ENCODE measurements at regions not wholly inside any gene's neighbourhood (a gene's known extent, or its start where the extent isn't known, plus 50 kb on each side); places are given as distances from the start of the nearest gene placed in this dataset.

DNA sequence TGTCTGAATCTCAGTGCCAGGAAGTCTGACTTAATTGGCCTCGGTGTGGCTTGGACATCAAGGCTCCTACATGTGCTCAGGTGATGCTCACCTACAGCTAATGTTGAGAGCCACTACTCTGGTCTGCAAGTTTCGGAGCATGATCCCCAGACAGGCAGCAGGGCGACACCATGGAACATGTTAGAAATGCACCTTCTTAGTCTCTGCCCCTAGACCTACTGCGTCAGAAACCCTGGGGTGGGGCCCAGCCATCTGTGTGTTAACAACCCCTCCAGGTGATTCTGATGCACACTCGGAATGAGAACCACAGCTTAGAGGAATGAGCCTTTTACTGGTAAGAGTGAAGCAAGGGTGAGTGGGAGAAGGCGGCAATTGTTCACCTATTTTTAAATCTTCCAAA lies 86.9 kb upstream of the NABP1 start:
- H3K4me3 ChIP-seq (ENCODE audit: control insufficient read depth, low read depth, low read length), result no peak overlapping the region
- TF ChIP-seq, protein P1, sequence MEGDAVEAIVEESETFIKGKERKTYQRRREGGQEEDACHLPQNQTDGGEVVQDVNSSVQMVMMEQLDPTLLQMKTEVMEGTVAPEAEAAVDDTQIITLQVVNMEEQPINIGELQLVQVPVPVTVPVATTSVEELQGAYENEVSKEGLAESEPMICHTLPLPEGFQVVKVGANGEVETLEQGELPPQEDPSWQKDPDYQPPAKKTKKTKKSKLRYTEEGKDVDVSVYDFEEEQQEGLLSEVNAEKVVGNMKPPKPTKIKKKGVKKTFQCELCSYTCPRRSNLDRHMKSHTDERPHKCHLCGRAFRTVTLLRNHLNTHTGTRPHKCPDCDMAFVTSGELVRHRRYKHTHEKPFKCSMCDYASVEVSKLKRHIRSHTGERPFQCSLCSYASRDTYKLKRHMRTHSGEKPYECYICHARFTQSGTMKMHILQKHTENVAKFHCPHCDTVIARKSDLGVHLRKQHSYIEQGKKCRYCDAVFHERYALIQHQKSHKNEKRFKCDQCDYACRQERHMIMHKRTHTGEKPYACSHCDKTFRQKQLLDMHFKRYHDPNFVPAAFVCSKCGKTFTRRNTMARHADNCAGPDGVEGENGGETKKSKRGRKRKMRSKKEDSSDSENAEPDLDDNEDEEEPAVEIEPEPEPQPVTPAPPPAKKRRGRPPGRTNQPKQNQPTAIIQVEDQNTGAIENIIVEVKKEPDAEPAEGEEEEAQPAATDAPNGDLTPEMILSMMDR (IDR thresholded peaks at IDR 0.05; ENCODE audit: control insufficient read depth, insufficient read depth, low read depth, low read length, missing control alignments), result no peak
- DNase-seq (ENCODE audit: low read depth), result no peak

GRCh38 chr2:191593622-191594385 lies 84.1 kb upstream of the NABP1 start:
- TF ChIP-seq, protein P1 (IDR thresholded peaks at IDR 0.05; ENCODE audit: control insufficient read depth, insufficient read depth, low read depth, low read length, missing control alignments), result no peak
- H3K4me3 ChIP-seq (ENCODE audit: control insufficient read depth, low read depth, low read length), result no peak overlapping the region
- peak; percentile 54 for DNase-seq (ENCODE audit: low read depth)

DNA sequence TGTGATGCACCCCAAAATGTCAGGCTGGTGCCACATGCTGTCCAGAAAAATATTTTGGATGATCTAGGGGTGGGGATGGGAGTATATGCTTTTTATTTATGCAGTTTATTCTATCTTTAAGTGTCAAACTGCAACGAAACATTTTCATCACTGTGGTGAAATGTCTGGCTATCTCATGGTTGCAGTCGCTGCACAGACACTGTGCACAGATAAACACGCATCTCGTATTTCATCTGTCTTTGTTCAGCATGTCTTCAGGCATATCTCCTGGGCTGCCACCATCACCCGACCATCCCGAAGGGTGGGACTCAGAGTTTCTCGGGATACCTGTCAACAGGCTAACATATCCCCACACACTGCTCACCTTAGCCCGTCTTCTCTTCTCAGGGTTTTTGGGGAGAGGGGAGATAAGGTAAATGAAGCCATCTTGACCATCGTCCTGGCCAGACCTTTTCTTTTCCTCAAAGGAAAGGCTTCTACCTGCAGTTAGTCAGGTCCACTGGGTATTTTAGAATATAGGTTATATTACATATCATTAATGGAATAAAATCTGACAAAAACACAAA lies 80.7 kb upstream of the NABP1 start:
- H3K4me3 ChIP-seq (ENCODE audit: control insufficient read depth, low read depth, low read length), result no peak overlapping the region
- TF ChIP-seq, protein P1 (IDR thresholded peaks at IDR 0.05; ENCODE audit: control insufficient read depth, insufficient read depth, low read depth, low read length, missing control alignments), result no peak
- DNase-seq (ENCODE audit: low read depth), result no peak

GRCh38 chr2:191598296-191598695 lies 79.6 kb upstream of the NABP1 start:
- H3K4me3 ChIP-seq (ENCODE audit: control insufficient read depth, low read depth, low read length), result no peak overlapping the region
- no peak for DNase-seq (ENCODE audit: low read depth)
- TF ChIP-seq, protein P1 (IDR thresholded peaks at IDR 0.05; ENCODE audit: control insufficient read depth, insufficient read depth, low read depth, low read length, missing control alignments), result no peak

DNA sequence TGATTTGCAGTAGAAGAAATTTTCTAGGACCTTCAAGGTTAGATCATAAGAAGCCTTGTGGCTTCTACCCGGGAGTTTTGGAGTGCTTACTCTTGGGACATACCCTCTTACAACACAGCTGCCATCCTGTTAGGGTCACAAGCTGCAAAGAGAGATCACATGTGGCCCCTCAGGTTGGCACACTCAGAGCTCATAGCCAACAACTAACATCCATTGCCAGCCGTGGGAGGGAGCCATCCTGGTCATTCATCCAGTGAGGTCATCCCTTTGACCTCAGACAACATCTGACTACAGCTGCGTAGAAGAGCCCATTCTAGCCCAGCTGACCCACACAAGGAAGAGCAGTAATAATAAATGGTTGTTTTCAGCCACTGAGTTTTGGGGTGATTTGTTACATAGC lies 76.9 kb upstream of the NABP1 start:
- no peak for DNase-seq (ENCODE audit: low read depth)
- TF ChIP-seq, protein P1 (IDR thresholded peaks at IDR 0.05; ENCODE audit: control insufficient read depth, insufficient read depth, low read depth, low read length, missing control alignments), result no peak
- no peak overlapping the region for H3K4me3 ChIP-seq (ENCODE audit: control insufficient read depth, low read depth, low read length)

DNA sequence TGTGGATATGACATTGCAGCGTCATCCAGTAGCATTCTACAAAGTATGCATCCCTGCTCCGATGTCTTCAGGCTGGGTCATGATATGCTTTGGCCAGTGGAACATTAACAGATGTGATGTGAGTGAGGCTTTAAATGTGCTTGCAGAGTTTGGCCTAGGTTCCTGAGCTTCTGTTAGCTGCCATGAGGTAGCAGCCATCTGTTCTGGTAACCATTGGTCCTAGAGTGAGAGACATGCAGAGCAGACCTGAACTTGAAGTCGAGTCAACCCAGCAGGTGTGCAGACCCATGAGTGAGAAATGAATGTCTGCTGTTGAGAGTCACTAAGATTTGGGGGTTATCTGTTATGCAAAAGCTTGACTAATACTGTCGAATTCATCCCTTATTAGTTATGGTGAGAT lies 73.8 kb upstream of the NABP1 start:
- H3K4me3 ChIP-seq (ENCODE audit: control insufficient read depth, low read depth, low read length), result no peak overlapping the region
- TF ChIP-seq, protein P1 (IDR thresholded peaks at IDR 0.05; ENCODE audit: control insufficient read depth, insufficient read depth, low read depth, low read length, missing control alignments), result no peak
- no peak for DNase-seq (ENCODE audit: low read depth)
